ENCODE measurements at regions not wholly inside any gene's neighbourhood (a gene's known extent, or its start where the extent isn't known, plus 50 kb on each side); places are given as distances from the start of the nearest gene placed in this dataset.
A peak's percentile ranks its signal among the peaks of the same experiment; 100 is the strongest.
"Not testable (repeated sequence)": the region's sequence is repeated elsewhere in the genome, so short reads cannot be mapped to it uniquely, and the experiment has no call there.

DNA sequence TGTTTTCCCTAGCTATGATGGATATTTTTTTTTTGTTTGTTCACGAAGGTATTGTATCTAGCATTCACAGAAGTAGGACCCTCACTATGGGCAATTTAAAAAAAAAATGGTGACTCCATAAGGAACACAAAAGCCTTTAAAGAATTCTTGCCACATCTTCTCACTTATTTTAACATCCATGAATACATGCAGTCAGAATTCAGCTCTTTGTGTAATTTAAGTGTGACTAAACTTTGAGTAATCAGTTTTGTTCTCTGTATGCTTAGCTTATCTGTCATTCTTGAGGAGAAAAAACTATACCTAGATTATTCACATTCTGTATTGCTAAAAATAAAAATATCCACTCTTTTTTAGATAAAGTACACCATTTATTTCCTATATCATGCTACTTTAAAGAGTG lies 313.2 kb upstream of the KCND2 start:
- TF ChIP-seq, protein P1, sequence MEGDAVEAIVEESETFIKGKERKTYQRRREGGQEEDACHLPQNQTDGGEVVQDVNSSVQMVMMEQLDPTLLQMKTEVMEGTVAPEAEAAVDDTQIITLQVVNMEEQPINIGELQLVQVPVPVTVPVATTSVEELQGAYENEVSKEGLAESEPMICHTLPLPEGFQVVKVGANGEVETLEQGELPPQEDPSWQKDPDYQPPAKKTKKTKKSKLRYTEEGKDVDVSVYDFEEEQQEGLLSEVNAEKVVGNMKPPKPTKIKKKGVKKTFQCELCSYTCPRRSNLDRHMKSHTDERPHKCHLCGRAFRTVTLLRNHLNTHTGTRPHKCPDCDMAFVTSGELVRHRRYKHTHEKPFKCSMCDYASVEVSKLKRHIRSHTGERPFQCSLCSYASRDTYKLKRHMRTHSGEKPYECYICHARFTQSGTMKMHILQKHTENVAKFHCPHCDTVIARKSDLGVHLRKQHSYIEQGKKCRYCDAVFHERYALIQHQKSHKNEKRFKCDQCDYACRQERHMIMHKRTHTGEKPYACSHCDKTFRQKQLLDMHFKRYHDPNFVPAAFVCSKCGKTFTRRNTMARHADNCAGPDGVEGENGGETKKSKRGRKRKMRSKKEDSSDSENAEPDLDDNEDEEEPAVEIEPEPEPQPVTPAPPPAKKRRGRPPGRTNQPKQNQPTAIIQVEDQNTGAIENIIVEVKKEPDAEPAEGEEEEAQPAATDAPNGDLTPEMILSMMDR (IDR thresholded peaks at IDR 0.05): no peak
- H3K4me3 Mint-ChIP-seq (ENCODE audit: unreplicated experiment): no peak overlapping the region
- no peaks in the 10 kb centered on the region for H3K9me3 Mint-ChIP-seq (ENCODE audit: unreplicated experiment)
- no peaks in the 10 kb centered on the region for H3K36me3 Mint-ChIP-seq (ENCODE audit: unreplicated experiment)
- DNase-seq (ENCODE audit: extremely low spot score, unreplicated experiment): no peak
- H3K27me3 Mint-ChIP-seq (ENCODE audit: unreplicated experiment): no peaks in the 10 kb centered on the region
- H3K4me1 Mint-ChIP-seq (ENCODE audit: unreplicated experiment): peaks cover 9% of the 10 kb centered on the region
- no peak overlapping the region for H3K27ac Mint-ChIP-seq (ENCODE audit: unreplicated experiment)

GRCh38 chr7:119963654-119964053 lies 309.3 kb upstream of the KCND2 start:
- TF ChIP-seq, protein P1 (IDR thresholded peaks at IDR 0.05): no peak
- H3K4me1 Mint-ChIP-seq (ENCODE audit: unreplicated experiment): peaks cover 11% of the 10 kb centered on the region
- no peaks in the 10 kb centered on the region for H3K9me3 Mint-ChIP-seq (ENCODE audit: unreplicated experiment)
- H3K27ac Mint-ChIP-seq (ENCODE audit: unreplicated experiment): no peak overlapping the region
- no peaks in the 10 kb centered on the region for H3K36me3 Mint-ChIP-seq (ENCODE audit: unreplicated experiment)
- no peak overlapping the region for H3K4me3 Mint-ChIP-seq (ENCODE audit: unreplicated experiment)
- no peak for DNase-seq (ENCODE audit: extremely low spot score, unreplicated experiment)
- no peaks in the 10 kb centered on the region for H3K27me3 Mint-ChIP-seq (ENCODE audit: unreplicated experiment)

DNA sequence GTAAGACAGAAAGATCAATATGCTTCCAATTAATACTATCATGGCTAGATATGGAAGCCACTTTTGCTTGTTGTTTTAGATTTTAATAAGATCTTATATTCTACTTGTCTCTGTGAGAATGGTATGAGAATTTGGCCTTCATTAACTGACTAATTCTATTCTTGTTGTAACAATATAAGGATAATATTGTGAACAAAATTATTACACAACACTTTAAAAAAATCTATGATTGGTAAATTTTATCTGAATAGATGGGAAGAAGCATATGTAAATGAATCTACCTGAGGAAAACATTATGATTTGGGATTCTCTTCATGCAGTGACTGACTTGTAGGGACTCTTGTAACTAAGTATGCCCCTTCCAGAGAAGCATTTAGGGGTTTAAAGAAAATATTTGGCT lies 308.9 kb upstream of the KCND2 start:
- Mint-ChIP-seq H3K36me3 (ENCODE audit: unreplicated experiment) (no peaks in the 10 kb centered on the region), H3K27ac (ENCODE audit: unreplicated experiment) (no peak overlapping the region), H3K9me3 (ENCODE audit: unreplicated experiment) (no peaks in the 10 kb centered on the region), H3K27me3 (ENCODE audit: unreplicated experiment) (no peaks in the 10 kb centered on the region), H3K4me3 (ENCODE audit: unreplicated experiment) (no peak overlapping the region), H3K4me1 (ENCODE audit: unreplicated experiment) (peaks cover 14% of the 10 kb centered on the region)
- TF ChIP-seq, protein P1 (IDR thresholded peaks at IDR 0.05): no peak
- no peak for DNase-seq (ENCODE audit: extremely low spot score, unreplicated experiment)

DNA sequence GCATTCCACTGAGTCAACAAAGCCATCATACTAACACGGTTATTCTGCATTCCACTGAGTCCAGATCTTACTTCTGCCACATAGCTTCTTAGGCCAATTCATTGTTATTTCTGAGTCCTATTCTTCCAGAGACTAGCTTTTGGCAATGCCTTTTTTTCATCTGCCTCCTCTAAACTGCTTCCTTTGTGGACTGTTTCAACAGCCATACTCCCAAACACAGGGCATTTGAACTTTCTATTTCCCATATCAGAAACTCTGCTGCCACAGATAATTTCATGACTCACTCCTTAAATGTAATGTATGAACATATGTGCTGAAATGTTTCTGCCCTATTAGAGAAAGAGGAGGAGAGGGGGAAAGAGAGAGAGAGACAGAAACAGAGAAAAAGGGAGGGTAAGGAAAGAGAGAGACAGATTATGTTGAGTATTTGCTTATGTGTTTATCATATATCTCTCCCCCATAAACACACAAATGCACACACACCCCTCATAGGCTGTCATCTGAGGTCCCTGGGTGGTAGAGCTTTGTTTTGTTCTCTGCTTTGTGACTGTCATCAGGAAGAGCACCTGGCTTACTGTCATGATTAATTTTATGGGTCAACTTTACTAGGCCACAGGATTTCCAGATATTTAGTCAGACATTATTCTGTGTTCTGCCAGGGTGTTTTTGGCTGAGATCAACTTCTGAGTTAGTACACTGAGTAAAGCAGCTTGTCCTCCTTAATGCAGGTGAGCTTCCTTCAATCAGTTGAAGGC lies 308.0 kb upstream of the KCND2 start:
- Mint-ChIP-seq H3K9me3 (ENCODE audit: unreplicated experiment) (no peaks in the 10 kb centered on the region), H3K27me3 (ENCODE audit: unreplicated experiment) (no peaks in the 10 kb centered on the region), H3K36me3 (ENCODE audit: unreplicated experiment) (no peaks in the 10 kb centered on the region), H3K27ac (ENCODE audit: unreplicated experiment) (peak overlapping the region; percentile 2), H3K4me1 (ENCODE audit: unreplicated experiment) (peaks cover 18% of the 10 kb centered on the region), H3K4me3 (ENCODE audit: unreplicated experiment) (no peak overlapping the region)
- DNase-seq (ENCODE audit: extremely low spot score, unreplicated experiment): no peak
- TF ChIP-seq, protein P1 (IDR thresholded peaks at IDR 0.05): no peak

- Mint-ChIP-seq H3K4me1 (ENCODE audit: unreplicated experiment) (peaks cover 14% of the 10 kb centered on the region), H3K27ac (ENCODE audit: unreplicated experiment) (no peak overlapping the region), H3K9me3 (ENCODE audit: unreplicated experiment) (no peaks in the 10 kb centered on the region), H3K4me3 (ENCODE audit: unreplicated experiment) (no peak overlapping the region), H3K27me3 (ENCODE audit: unreplicated experiment) (no peaks in the 10 kb centered on the region), H3K36me3 (ENCODE audit: unreplicated experiment) (no peaks in the 10 kb centered on the region)
- TF ChIP-seq, protein P1 (IDR thresholded peaks at IDR 0.05): no peak
- DNase-seq (ENCODE audit: extremely low spot score, unreplicated experiment): no peak
These were observed 305.8 kb upstream of the KCND2 start for GRCh38 chr7:119967221-119967620.

GRCh38 chr7:119968411-119968810 lies 304.6 kb upstream of the KCND2 start:
- not testable (repeated sequence) for H3K36me3 Mint-ChIP-seq (ENCODE audit: unreplicated experiment); DNase-seq (ENCODE audit: extremely low spot score, unreplicated experiment); H3K27me3 Mint-ChIP-seq (ENCODE audit: unreplicated experiment); H3K27ac Mint-ChIP-seq (ENCODE audit: unreplicated experiment); H3K4me3 Mint-ChIP-seq (ENCODE audit: unreplicated experiment); H3K9me3 Mint-ChIP-seq (ENCODE audit: unreplicated experiment)
- H3K4me1 Mint-ChIP-seq (ENCODE audit: unreplicated experiment): peaks cover 14% of the 10 kb centered on the region
